Mesenchymal stem cell (in vitro differentiated cells and primary cell): ENCODE measurements at regions not wholly inside any gene's neighbourhood (a gene's known extent, or its start where the extent isn't known, plus 50 kb on each side); places are given as distances from the start of the nearest gene placed in this dataset.
"Not testable (repeated sequence)": the region's sequence is repeated elsewhere in the genome, so short reads cannot be mapped to it uniquely, and the experiment has no call there.

Experiments used
- DNase-seq: peaks from one replicate; pipeline ENCODE4 v3.0.0-alpha.2; 2013
- H2AFZ ChIP-seq: one replicate; pipeline ENCODE4 v1.6.1; 2013; ENCODE audit warnings: low read depth, mild to moderate bottlenecking, control low read depth, inconsistent platforms, low read length, moderate library complexity
- H2AK5ac ChIP-seq: 2 replicates; pipeline ENCODE4 v1.6.1; 2013; ENCODE audit warnings: low read length, moderate library complexity, mild to moderate bottlenecking, inconsistent platforms; ENCODE audit not compliant: severe bottlenecking
- H2BK120ac ChIP-seq: one replicate; pipeline ENCODE4 v1.6.1; 2013; ENCODE audit warnings: low read depth, mild to moderate bottlenecking, inconsistent platforms, low read length, moderate library complexity
- H2BK12ac ChIP-seq, 2 experiments: one replicate each; pipeline ENCODE4 v1.6.1; 2013; ENCODE audit warnings: inconsistent platforms in 2 of 2, low read length in 2 of 2, mild to moderate bottlenecking in 2 of 2, moderate library complexity in 2 of 2, control low read depth in 1 of 2
- H2BK15ac ChIP-seq: one replicate; pipeline ENCODE4 v1.6.1; 2013; ENCODE audit warnings: mild to moderate bottlenecking, low read depth, inconsistent platforms; ENCODE audit not compliant: poor library complexity, severe bottlenecking
- H2BK5ac ChIP-seq: 2 replicates; pipeline ENCODE4 v1.6.1; 2013; ENCODE audit warnings: low read depth, mild to moderate bottlenecking, low read length, control low read depth, inconsistent platforms; ENCODE audit not compliant: poor library complexity, severe bottlenecking
- H3K14ac ChIP-seq, 2 experiments: one replicate each; pipeline ENCODE4 v1.6.1; 2013; ENCODE audit warnings: inconsistent platforms in 2 of 2, low read length in 2 of 2, control low read depth in 1 of 2, mild to moderate bottlenecking in 1 of 2, moderate library complexity in 1 of 2
- H3K18ac ChIP-seq, 2 experiments: one replicate each; pipeline ENCODE4 v1.6.1; 2013; ENCODE audit warnings: inconsistent platforms in 2 of 2, low read length in 2 of 2, control low read depth in 1 of 2, low read depth in 1 of 2, mild to moderate bottlenecking in 1 of 2
- H3K23ac ChIP-seq, 2 experiments: one replicate each; pipeline ENCODE4 v1.6.1; 2013; ENCODE audit warnings: inconsistent platforms in 2 of 2, low read length in 2 of 2, mild to moderate bottlenecking in 2 of 2, moderate library complexity in 2 of 2, control low read depth in 1 of 2
- H3K27ac ChIP-seq: 2 replicates; pipeline ENCODE4 v1.5.1; 2013; ENCODE audit warnings: mild to moderate bottlenecking, moderate library complexity, low read length, control low read depth, inconsistent platforms; ENCODE audit not compliant: poor library complexity, severe bottlenecking
- H3K27me3 ChIP-seq, 2 experiments: 2 replicates each; pipeline versions ENCODE4 v1.6.1 to v1.7.0; 2013; ENCODE audit warnings: low read length in 2 of 2, mild to moderate bottlenecking in 2 of 2, moderate library complexity in 2 of 2, control low read depth in 1 of 2, inconsistent platforms in 1 of 2; ENCODE audit not compliant: control insufficient read depth in 1 of 2, insufficient read depth in 1 of 2
- H3K36me3 ChIP-seq, 2 experiments: 2 replicates each; pipeline versions ENCODE4 v1.6.1 to v1.7.0; 2013; ENCODE audit warnings: low read length in 2 of 2, control low read depth in 1 of 2, inconsistent platforms in 1 of 2, low read depth in 1 of 2, mild to moderate bottlenecking in 1 of 2; ENCODE audit not compliant: insufficient read depth in 2 of 2, control insufficient read depth in 1 of 2
- H3K4ac ChIP-seq, 2 experiments: one replicate each; pipeline ENCODE4 v1.6.1; 2013; ENCODE audit warnings: inconsistent platforms in 2 of 2, low read length in 2 of 2, mild to moderate bottlenecking in 2 of 2, moderate library complexity in 2 of 2, control low read depth in 1 of 2, low read depth in 1 of 2
- H3K4me1 ChIP-seq: 2 replicates; pipeline ENCODE4 v1.6.1; 2013; ENCODE audit warnings: low read depth, low read length, control low read depth; ENCODE audit not compliant: control insufficient read depth, insufficient read depth
- H3K4me2 ChIP-seq: 2 replicates; pipeline ENCODE4 v1.6.1; 2013; ENCODE audit warnings: low read length, mild to moderate bottlenecking, inconsistent platforms; ENCODE audit not compliant: poor library complexity, severe bottlenecking
- H3K4me3 ChIP-seq, 2 experiments: 2 replicates each; pipeline versions ENCODE4 v1.5.1 to v1.7.0; 2013; ENCODE audit warnings: low read length in 2 of 2, mild to moderate bottlenecking in 2 of 2, control low read depth in 1 of 2, low read depth in 1 of 2; ENCODE audit not compliant: insufficient read depth in 1 of 2
- H3K79me1 ChIP-seq: replicated peaks from 2 replicates; pipeline ENCODE4 v1.6.1; 2013; ENCODE audit warnings: mild to moderate bottlenecking, control low read depth, low read length, inconsistent platforms; ENCODE audit not compliant: poor library complexity, severe bottlenecking
- H3K9ac ChIP-seq: 2 replicates; pipeline ENCODE4 v1.7.0; 2013; ENCODE audit warnings: mild to moderate bottlenecking, low read length, moderate library complexity
- H3K9me3 ChIP-seq: 2 replicates; pipeline ENCODE4 v1.7.0; 2013; ENCODE audit warnings: mild to moderate bottlenecking, low read length; ENCODE audit not compliant: control insufficient read depth
- H4K8ac ChIP-seq: one replicate; pipeline ENCODE4 v1.6.1; 2013; ENCODE audit warnings: inconsistent platforms, mild to moderate bottlenecking, low read length, moderate library complexity
- H4K91ac ChIP-seq: one replicate; pipeline ENCODE4 v1.6.1; 2013; ENCODE audit warnings: mild to moderate bottlenecking, low read length, inconsistent platforms
- WGBS: methylation state at CpG from one replicate; pipeline ENCODE4 v1.1.7; 2013; ENCODE audit warnings: mixed read lengths; 5-methylcytosine and 5-hydroxymethylcytosine counted together

GRCh38 chr1:157311730-157312081 lies 173.5 kb upstream of the ETV3 start:
- no peaks in the 10 kb centered on the region for H3K79me1 ChIP-seq
- H2BK120ac ChIP-seq = no peak overlapping the region
- no peak overlapping the region for H4K8ac ChIP-seq
- no peak overlapping the region for H3K4ac ChIP-seq
- no peaks in the 10 kb centered on the region for H3K36me3 ChIP-seq
- H3K9me3 ChIP-seq = no peaks in the 10 kb centered on the region
- H3K27ac ChIP-seq = no peak overlapping the region
- no peak overlapping the region for H2AFZ ChIP-seq
- 76% methylated on average over 5 of the region's 5 CpGs for WGBS
- no peak overlapping the region for H3K14ac ChIP-seq
- H2AK5ac ChIP-seq = no peak overlapping the region
- peaks cover 11 to 21% of the 10 kb centered on the region in 2 experiments for H3K27me3 ChIP-seq
- H4K91ac ChIP-seq = no peak overlapping the region
- no peak overlapping the region for H2BK15ac ChIP-seq
- DNase-seq = no peak
- H3K18ac ChIP-seq = no peak overlapping the region
- no peaks in the 10 kb centered on the region for H3K4me1 ChIP-seq
- H3K4me3 ChIP-seq = no peak overlapping the region
- H3K23ac ChIP-seq = no peak overlapping the region
- H2BK5ac ChIP-seq = no peak overlapping the region
- no peak overlapping the region for H3K4me2 ChIP-seq
- no peak overlapping the region for H3K9ac ChIP-seq
- H2BK12ac ChIP-seq = no peak overlapping the region

GRCh38 chr1:157310805-157311729 lies 172.9 kb upstream of the ETV3 start:
- not testable (repeated sequence) for H3K9ac ChIP-seq, H3K79me1 ChIP-seq, H3K18ac ChIP-seq, H3K9me3 ChIP-seq, H3K4me1 ChIP-seq, H2AK5ac ChIP-seq, H4K91ac ChIP-seq, H3K4ac ChIP-seq, H3K4me3 ChIP-seq, H2BK15ac ChIP-seq, H3K23ac ChIP-seq, DNase-seq, H4K8ac ChIP-seq, H3K27ac ChIP-seq, H2BK120ac ChIP-seq, H3K14ac ChIP-seq, H2BK5ac ChIP-seq, H2BK12ac ChIP-seq, H2AFZ ChIP-seq, H3K4me2 ChIP-seq, H3K36me3 ChIP-seq
- peaks cover 15 to 21% of the 10 kb centered on the region in 2 experiments for H3K27me3 ChIP-seq
- 40% methylated on average over 5 of the region's 6 CpGs for WGBS

GRCh38 chr1:157310401-157310800 lies 172.2 kb upstream of the ETV3 start:
- H3K36me3 ChIP-seq = no peaks in the 10 kb centered on the region
- DNase-seq = no peak
- H3K4me1 ChIP-seq = no peaks in the 10 kb centered on the region
- WGBS = 61% methylated on average over 3 of the region's 5 CpGs
- no peak overlapping the region for H2AK5ac ChIP-seq
- no peak overlapping the region for H2BK120ac ChIP-seq
- no peak overlapping the region for H3K23ac ChIP-seq
- H3K27ac ChIP-seq = no peak overlapping the region
- H3K4ac ChIP-seq = no peak overlapping the region
- H2BK12ac ChIP-seq = no peak overlapping the region
- H3K27me3 ChIP-seq = peaks cover 15 to 21% of the 10 kb centered on the region in 2 experiments
- no peak overlapping the region for H4K8ac ChIP-seq
- no peak overlapping the region for H2AFZ ChIP-seq
- H3K4me3 ChIP-seq = no peak overlapping the region
- no peaks in the 10 kb centered on the region for H3K79me1 ChIP-seq
- H2BK15ac ChIP-seq = no peak overlapping the region
- no peak overlapping the region for H3K9ac ChIP-seq
- no peak overlapping the region for H4K91ac ChIP-seq
- H3K18ac ChIP-seq = no peak overlapping the region
- H2BK5ac ChIP-seq = no peak overlapping the region
- no peak overlapping the region for H3K4me2 ChIP-seq
- H3K14ac ChIP-seq = no peak overlapping the region
- no peaks in the 10 kb centered on the region for H3K9me3 ChIP-seq

- Histone ChIP-seq H3K27me3 (peaks cover 11 to 21% of the 10 kb centered on the region in 2 experiments), H4K91ac (no peak overlapping the region), H3K36me3 (no peaks in the 10 kb centered on the region), H3K23ac (no peak overlapping the region), H2AFZ (no peak overlapping the region), H2BK120ac (no peak overlapping the region), H2BK15ac (no peak overlapping the region), H2BK12ac (no peak overlapping the region), H3K18ac (no peak overlapping the region), H3K4ac (no peak overlapping the region), H3K4me2 (no peak overlapping the region), H3K9ac (no peak overlapping the region), H3K14ac (no peak overlapping the region), H3K4me1 (no peaks in the 10 kb centered on the region), H3K27ac (no peak overlapping the region), H3K4me3 (no peak overlapping the region), H4K8ac (no peak overlapping the region), H3K79me1 (no peaks in the 10 kb centered on the region), H2BK5ac (no peak overlapping the region), H3K9me3 (no peaks in the 10 kb centered on the region), H2AK5ac (no peak overlapping the region)
- DNase-seq = no peak
- WGBS = 83% methylated on average over 1 of the region's 1 CpG
These were observed 169.3 kb upstream of the ETV3 start for GRCh38 chr1:157307491-157307890.
